GM23338 (cell line): ENCODE measurements at regions not wholly inside any gene's neighbourhood (a gene's known extent, or its start where the extent isn't known, plus 50 kb on each side); places are given as distances from the start of the nearest gene placed in this dataset.

ENCODE experiments used
- CREB1 ChIP-seq: fragments of 250-450 bp; sonication (Bioruptor Pico); IDR thresholded peaks from 2 replicates; pipeline ENCODE4 v1.5.0; 2020; ENCODE audit warnings: low read depth, mild to moderate bottlenecking, moderate library complexity
- EZH2 ChIP-seq: fragments of 200-600 bp; sonication (generic); IDR thresholded peaks from one replicate; pipeline ENCODE4 v1.8.0; 2017; ENCODE audit warnings: antibody characterized with exemption, mild to moderate bottlenecking, low read depth; ENCODE audit not compliant: unreplicated experiment
- EZH2phosphoT487 ChIP-seq: fragments of 200-600 bp; sonication (generic); IDR thresholded peaks from one replicate; pipeline ENCODE4 v1.8.1; 2018; ENCODE audit warnings: antibody characterized with exemption; ENCODE audit not compliant: unreplicated experiment
- JUNB ChIP-seq: IDR thresholded peaks from one replicate; pipeline ENCODE4 v1.6.1; 2016; ENCODE audit warnings: antibody characterized with exemption; ENCODE audit not compliant: unreplicated experiment
- NANOG ChIP-seq: IDR thresholded peaks from 2 replicates; pipeline ENCODE4 v1.6.1; 2016; ENCODE audit warnings: antibody characterized with exemption, borderline replicate concordance
- POLR2AphosphoS5 ChIP-seq: IDR thresholded peaks from 2 replicates; pipeline ENCODE4 v1.6.1; 2016; ENCODE audit warnings: antibody characterized with exemption, low read depth
- ZNF114 ChIP-seq: fragments of 250-450 bp; sonication (Bioruptor Pico); IDR thresholded peaks from 2 replicates; pipeline ENCODE4 v1.5.0; 2020; ENCODE audit warnings: mild to moderate bottlenecking, moderate library complexity
- ZNF331 ChIP-seq: fragments of 250-450 bp; sonication (Bioruptor Pico); IDR thresholded peaks from 2 replicates; pipeline ENCODE4 v1.5.0; 2020; ENCODE audit warnings: low read depth, mild to moderate bottlenecking, moderate library complexity
- TF ChIP-seq, protein P1 (sequence below), 2 experiments: fragments of 200-600 bp in 1 of 2; sonication (generic) in 1 of 2; conservative IDR thresholded peaks; 2 replicates each; pipeline versions ENCODE4 v1.5.1 to v1.6.1; 2016 to 2017; ENCODE audit warnings: antibody characterized with exemption in 2 of 2, low read depth in 2 of 2, mild to moderate bottlenecking in 2 of 2, moderate library complexity in 1 of 2
- TF ChIP-seq, protein P2 (sequence below): IDR thresholded peaks from one replicate; pipeline ENCODE4 v1.6.1; 2018; ENCODE audit warnings: antibody characterized with exemption; ENCODE audit not compliant: unreplicated experiment
- TF ChIP-seq, protein P3 (sequence below): fragments of 250-450 bp; sonication (Bioruptor Pico); IDR thresholded peaks from 2 replicates; pipeline ENCODE4 v1.5.0; 2020; ENCODE audit warnings: mild to moderate bottlenecking, moderate library complexity

DNA sequence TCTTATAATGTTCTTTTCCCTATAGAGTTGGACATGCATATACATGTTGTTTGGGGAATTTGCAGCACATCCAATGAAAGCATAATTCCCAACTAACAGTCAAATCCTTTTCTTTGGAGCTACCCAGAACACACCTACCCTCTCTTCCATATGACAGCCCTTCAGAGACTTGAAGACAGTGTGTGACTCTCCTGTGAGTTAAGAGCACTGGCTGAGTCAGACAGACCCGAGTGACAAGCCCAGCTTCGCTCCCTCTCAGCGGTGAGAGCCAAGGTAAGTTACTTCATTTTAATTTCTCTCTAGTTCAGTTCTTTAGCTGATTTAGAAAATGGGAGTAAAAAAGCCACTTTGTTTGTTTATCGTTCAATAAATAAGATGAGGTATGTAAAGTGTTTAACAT, 86.3 kb downstream of the RTL9 start:
- TF ChIP-seq, protein P1, sequence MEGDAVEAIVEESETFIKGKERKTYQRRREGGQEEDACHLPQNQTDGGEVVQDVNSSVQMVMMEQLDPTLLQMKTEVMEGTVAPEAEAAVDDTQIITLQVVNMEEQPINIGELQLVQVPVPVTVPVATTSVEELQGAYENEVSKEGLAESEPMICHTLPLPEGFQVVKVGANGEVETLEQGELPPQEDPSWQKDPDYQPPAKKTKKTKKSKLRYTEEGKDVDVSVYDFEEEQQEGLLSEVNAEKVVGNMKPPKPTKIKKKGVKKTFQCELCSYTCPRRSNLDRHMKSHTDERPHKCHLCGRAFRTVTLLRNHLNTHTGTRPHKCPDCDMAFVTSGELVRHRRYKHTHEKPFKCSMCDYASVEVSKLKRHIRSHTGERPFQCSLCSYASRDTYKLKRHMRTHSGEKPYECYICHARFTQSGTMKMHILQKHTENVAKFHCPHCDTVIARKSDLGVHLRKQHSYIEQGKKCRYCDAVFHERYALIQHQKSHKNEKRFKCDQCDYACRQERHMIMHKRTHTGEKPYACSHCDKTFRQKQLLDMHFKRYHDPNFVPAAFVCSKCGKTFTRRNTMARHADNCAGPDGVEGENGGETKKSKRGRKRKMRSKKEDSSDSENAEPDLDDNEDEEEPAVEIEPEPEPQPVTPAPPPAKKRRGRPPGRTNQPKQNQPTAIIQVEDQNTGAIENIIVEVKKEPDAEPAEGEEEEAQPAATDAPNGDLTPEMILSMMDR (conservative IDR thresholded peaks at IDR 0.05; ENCODE audit: low read depth in 2 of 2) = no peak
- no peak for TF ChIP-seq POLR2AphosphoS5
- TF ChIP-seq ZNF331 = no peak
- no peak for TF ChIP-seq EZH2
- TF ChIP-seq, protein P2, sequence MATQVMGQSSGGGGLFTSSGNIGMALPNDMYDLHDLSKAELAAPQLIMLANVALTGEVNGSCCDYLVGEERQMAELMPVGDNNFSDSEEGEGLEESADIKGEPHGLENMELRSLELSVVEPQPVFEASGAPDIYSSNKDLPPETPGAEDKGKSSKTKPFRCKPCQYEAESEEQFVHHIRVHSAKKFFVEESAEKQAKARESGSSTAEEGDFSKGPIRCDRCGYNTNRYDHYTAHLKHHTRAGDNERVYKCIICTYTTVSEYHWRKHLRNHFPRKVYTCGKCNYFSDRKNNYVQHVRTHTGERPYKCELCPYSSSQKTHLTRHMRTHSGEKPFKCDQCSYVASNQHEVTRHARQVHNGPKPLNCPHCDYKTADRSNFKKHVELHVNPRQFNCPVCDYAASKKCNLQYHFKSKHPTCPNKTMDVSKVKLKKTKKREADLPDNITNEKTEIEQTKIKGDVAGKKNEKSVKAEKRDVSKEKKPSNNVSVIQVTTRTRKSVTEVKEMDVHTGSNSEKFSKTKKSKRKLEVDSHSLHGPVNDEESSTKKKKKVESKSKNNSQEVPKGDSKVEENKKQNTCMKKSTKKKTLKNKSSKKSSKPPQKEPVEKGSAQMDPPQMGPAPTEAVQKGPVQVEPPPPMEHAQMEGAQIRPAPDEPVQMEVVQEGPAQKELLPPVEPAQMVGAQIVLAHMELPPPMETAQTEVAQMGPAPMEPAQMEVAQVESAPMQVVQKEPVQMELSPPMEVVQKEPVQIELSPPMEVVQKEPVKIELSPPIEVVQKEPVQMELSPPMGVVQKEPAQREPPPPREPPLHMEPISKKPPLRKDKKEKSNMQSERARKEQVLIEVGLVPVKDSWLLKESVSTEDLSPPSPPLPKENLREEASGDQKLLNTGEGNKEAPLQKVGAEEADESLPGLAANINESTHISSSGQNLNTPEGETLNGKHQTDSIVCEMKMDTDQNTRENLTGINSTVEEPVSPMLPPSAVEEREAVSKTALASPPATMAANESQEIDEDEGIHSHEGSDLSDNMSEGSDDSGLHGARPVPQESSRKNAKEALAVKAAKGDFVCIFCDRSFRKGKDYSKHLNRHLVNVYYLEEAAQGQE = no peak
- TF ChIP-seq EZH2phosphoT487 = no peak
- TF ChIP-seq ZNF114 = no peak
- TF ChIP-seq JUNB = no peak
- no peak for TF ChIP-seq NANOG
- TF ChIP-seq, protein P3, sequence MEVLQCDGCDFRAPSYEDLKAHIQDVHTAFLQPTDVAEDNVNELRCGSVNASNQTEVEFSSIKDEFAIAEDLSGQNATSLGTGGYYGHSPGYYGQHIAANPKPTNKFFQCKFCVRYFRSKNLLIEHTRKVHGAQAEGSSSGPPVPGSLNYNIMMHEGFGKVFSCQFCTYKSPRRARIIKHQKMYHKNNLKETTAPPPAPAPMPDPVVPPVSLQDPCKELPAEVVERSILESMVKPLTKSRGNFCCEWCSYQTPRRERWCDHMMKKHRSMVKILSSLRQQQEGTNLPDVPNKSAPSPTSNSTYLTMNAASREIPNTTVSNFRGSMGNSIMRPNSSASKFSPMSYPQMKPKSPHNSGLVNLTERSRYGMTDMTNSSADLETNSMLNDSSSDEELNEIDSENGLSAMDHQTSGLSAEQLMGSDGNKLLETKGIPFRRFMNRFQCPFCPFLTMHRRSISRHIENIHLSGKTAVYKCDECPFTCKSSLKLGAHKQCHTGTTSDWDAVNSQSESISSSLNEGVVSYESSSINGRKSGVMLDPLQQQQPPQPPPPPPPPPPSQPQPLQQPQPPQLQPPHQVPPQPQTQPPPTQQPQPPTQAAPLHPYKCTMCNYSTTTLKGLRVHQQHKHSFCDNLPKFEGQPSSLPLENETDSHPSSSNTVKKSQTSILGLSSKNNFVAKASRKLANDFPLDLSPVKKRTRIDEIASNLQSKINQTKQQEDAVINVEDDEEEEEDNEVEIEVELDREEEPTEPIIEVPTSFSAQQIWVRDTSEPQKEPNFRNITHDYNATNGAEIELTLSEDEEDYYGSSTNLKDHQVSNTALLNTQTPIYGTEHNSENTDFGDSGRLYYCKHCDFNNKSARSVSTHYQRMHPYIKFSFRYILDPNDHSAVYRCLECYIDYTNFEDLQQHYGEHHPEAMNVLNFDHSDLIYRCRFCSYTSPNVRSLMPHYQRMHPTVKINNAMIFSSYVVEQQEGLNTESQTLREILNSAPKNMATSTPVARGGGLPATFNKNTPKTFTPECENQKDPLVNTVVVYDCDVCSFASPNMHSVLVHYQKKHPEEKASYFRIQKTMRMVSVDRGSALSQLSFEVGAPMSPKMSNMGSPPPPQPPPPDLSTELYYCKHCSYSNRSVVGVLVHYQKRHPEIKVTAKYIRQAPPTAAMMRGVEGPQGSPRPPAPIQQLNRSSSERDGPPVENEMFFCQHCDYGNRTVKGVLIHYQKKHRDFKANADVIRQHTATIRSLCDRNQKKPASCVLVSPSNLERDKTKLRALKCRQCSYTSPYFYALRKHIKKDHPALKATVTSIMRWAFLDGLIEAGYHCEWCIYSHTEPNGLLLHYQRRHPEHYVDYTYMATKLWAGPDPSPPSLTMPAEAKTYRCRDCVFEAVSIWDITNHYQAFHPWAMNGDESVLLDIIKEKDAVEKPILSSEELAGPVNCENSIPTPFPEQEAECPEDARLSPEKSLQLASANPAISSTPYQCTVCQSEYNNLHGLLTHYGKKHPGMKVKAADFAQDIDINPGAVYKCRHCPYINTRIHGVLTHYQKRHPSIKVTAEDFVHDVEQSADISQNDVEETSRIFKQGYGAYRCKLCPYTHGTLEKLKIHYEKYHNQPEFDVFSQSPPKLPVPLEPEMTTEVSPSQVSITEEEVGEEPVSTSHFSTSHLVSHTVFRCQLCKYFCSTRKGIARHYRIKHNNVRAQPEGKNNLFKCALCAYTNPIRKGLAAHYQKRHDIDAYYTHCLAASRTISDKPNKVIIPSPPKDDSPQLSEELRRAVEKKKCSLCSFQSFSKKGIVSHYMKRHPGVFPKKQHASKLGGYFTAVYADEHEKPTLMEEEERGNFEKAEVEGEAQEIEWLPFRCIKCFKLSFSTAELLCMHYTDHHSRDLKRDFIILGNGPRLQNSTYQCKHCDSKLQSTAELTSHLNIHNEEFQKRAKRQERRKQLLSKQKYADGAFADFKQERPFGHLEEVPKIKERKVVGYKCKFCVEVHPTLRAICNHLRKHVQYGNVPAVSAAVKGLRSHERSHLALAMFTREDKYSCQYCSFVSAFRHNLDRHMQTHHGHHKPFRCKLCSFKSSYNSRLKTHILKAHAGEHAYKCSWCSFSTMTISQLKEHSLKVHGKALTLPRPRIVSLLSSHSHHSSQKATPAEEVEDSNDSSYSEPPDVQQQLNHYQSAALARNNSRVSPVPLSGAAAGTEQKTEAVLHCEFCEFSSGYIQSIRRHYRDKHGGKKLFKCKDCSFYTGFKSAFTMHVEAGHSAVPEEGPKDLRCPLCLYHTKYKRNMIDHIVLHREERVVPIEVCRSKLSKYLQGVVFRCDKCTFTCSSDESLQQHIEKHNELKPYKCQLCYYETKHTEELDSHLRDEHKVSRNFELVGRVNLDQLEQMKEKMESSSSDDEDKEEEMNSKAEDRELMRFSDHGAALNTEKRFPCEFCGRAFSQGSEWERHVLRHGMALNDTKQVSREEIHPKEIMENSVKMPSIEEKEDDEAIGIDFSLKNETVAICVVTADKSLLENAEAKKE (CRISPR knock-in tag) = no peak
- TF ChIP-seq CREB1 (CRISPR knock-in tag) = no peak
